ENCODE measurements at regions not wholly inside any gene's neighbourhood (a gene's known extent, or its start where the extent isn't known, plus 50 kb on each side); places are given as distances from the start of the nearest gene placed in this dataset.

GRCh38 chr14:86430853-86431252 is 900.9 kb downstream of the FLRT2 start (continued):
- TF ChIP-seq CUX1 (IDR thresholded peaks at IDR 0.05; ENCODE audit: insufficient replicate concordance, low read depth, low read length) (no peak), IRF5 (IDR thresholded peaks at IDR 0.05; ENCODE audit: borderline replicate concordance) (no peak), ZNF384 (IDR thresholded peaks at IDR 0.05; ENCODE audit: borderline replicate concordance, low read depth, low read length) (no peak), CBX3 (IDR thresholded peaks at IDR 0.05; ENCODE audit: borderline replicate concordance, low read depth) (no peak), CTCF (IDR thresholded peaks at IDR 0.05 in 2 of 3, conservative IDR thresholded peaks at IDR 0.05 in 1 of 3; ENCODE audit: control insufficient read depth in 2 of 3, extremely low read depth in 1 of 3, insufficient read depth in 1 of 3, low read depth in 3 of 3, low read length in 3 of 3) (no peak), CBX5 (IDR thresholded peaks at IDR 0.05; ENCODE audit: low read depth) (no peak)
